Occipital lobe (tissue), 1 donor: ENCODE measurements at regions not wholly inside any gene's neighbourhood (a gene's known extent, or its start where the extent isn't known, plus 50 kb on each side); places are given as distances from the start of the nearest gene placed in this dataset.
"Not testable (repeated sequence)": the region's sequence is repeated elsewhere in the genome, so short reads cannot be mapped to it uniquely, and the experiment has no call there.

Source experiments
- DNase-seq: peaks from one replicate; lab custom pipeline; 2025; lab: John Stamatoyannopoulos, UW

DNA sequence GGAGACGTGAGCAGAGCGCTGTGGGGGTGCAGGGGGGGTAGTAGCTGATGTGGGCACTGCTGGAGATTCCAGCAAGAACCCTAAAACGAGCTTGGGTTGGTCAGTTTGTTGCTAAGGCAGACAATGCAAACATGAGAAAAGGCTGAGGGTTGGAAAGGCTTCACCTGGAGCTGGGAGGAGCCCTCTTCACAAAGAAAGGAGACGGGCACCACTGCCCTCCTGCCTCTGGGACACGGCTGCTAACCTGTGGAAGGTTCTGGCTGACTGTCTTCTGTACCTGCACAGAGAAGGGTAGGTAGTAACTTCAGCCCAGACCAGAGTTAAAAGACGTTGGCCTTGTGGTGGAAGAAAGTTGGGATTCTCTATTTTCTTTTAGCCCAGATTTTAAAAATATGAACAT, 108.7 kb downstream of the SUCLA2 start:
- DNase-seq = no peak

DNA sequence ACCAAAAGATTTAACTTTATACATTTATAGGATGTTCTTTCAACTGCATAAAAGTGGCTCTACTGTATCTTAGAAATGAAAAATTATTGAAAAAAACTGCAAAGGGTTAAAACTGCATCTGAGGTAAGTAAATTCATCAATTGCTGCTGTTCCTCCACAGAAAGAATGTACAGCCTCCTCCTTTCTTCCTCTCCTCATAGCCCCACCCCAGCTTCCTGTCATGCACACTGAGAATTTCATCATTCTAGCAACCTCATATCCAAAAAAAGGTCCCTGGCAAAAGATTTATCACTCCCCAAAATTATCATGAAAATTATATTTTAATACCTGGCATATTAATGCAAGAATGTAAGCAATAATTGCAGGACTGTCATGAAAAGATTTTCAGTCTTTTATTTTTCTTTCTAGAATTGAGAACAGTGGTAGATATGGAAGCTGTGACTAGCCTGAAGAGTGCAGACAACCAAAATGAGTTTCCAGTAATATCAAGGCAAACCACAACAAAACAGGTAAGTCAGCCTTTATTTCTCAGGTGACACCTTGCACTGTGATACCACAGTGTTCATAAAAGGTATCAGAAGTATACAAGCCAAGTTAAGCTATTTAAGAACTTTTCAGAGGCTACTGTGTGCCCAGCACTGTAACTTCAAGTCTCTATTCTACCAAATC, 110.8 kb downstream of the SUCLA2 start:
- no peak for DNase-seq

DNA sequence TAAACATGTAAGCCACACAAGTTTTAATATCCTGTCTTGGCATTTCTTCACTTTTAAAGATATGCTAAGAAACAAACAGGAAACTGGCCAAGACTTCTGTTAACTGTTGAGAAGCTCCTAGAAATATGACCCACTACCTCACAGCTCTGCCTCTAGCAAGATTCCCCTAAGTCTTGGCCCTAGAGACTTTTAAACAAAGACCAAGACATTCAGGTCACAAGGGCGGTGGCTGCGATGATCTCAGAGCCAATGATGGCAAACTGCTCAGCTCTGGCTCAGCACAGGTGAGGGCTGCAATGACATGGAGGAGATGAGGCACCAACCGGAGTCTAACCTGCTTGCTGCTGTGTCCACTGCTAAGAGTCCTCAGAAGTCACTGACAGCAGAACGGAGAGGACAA, 114.8 kb downstream of the SUCLA2 start:
- DNase-seq = no peak

DNA sequence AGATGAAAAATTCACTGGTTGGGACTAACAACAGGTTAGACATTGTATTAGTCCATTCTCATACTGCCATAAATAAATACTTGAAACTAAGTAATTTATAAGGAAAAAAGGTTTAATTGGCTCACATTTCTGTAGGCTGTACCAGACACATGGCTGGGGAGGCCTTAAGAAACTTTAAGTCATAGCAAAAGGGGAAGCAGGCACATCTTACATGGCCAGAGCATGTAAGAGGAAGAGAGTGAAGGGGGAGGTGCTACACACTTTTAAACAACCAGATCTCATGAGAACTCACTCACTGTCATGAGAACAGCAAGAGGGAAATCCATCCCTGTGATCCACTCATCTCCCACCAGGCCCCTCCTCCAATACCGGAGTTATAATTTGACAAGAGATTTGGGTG, 125.9 kb downstream of the SUCLA2 start:
- no peak for DNase-seq

DNA sequence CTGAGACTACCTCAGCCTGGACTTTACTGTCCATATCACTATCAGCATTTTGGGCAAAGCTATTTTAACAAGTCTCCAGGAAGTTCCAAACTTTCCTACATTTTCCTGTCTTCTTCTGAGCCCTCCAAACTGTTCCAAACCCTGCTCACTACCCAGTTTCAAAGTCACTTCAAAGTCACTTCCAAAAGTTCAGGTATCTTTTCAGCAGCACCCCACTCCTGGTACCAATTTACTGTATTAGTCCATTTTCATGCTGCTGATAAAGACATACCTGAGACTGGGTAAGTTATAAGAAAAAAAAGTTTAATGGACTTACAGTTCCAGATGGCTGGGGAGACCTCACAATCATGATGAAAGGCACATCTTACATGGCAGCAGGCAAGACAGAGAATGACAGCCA, 127.1 kb downstream of the SUCLA2 start:
- DNase-seq = not testable (repeated sequence)

GRCh38 chr13:47873319-47873718, 127.8 kb downstream of the SUCLA2 start:
- DNase-seq = not testable (repeated sequence)

- no peak for DNase-seq
Observed at GRCh38 chr13:47869776-47870175, 131.3 kb downstream of the SUCLA2 start.

- DNase-seq = no peak
Observed at GRCh38 chr13:47865883-47866282, 135.2 kb downstream of the SUCLA2 start.

- no peak for DNase-seq
Observed at GRCh38 chr13:47862841-47863240, 138.2 kb downstream of the SUCLA2 start.

DNA sequence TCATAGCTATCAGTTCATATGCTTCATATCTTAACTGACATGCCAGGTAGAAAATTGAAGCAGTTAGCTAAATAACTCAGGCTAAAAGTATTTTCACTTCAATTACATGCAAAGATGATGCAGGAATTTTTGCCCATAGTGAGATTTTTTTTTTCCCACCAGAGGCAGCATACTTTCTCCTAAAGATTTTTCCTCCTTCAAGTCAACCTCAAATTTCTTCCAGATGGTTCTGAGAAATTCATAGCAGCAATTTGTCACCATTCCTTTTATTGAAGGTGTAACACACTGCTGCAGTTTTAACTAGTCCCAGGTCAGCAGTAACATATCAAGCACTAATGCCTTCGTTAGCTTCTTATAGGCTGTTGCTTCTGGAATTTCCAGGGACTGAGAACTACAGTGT, 141.9 kb downstream of the SUCLA2 start:
- no peak for DNase-seq

GRCh38 chr13:47858042-47859025, 142.7 kb downstream of the SUCLA2 start:
- no peak for DNase-seq

DNA sequence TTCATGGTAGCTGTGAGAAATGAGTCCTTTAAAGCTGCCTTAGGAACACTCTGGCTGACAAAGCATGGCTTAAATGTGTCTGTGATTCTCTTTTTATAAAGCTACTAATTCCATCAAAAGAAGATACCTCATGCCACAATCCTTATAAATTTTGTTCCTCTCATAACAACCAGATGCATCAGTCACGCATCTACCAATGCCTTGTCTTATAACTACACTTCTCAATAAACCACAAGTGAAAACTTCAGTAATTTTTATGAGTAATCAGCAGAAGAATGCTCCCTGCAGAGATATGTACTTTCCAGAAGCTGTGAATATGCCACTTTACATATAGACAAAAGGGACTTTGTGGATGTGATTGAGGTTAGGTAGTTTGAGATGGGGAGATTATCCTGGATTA, 147.8 kb downstream of the SUCLA2 start:
- no peak for DNase-seq

- DNase-seq = no peak
Observed at GRCh38 chr13:47846886-47847285, 154.2 kb downstream of the SUCLA2 start.

DNA sequence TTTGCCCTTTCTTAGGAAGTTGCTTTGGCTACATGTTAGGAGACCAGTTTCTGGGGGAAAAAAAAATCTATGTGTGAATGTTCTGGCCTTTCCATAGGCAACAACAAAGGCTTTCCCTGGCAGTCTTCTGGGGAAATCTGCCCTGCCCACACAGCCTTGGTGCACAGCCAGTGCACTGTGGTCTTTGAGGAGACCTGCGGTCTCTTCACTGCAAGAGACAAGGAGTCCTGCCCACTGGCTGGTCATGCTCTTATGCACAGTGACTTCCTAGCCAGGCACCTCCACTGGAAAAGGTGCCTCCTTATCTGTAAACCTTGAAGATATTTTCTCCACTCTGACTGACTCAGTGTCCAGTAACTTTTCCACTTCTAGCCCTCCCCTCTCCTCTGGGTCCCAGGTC, 155.1 kb downstream of the SUCLA2 start:
- DNase-seq = no peak

- DNase-seq = no peak
Observed at GRCh38 chr13:47843005-47843404, 158.1 kb downstream of the SUCLA2 start.

DNA sequence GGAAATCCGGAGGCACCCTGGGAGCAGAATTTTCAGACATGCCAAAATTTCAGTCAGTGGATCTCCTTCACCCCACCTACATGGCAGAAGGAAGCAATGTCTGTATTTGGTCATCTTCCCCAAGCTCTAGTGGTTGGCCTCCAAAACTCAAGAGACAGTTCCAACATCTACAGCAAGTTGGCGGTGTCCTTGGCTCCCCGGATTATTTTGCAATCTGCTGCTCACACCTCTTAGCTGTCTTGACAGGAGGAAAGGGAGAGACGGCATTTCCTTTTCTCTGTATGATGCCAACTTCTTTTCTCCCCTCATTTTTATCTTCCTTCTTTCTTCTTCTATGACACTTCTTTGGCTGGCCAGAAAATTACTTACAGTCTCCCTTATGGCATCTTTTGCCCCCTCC, 159.9 kb downstream of the SUCLA2 start:
- peak; percentile 62 for DNase-seq

- no peak for DNase-seq
Observed at GRCh38 chr13:47837906-47838305, 163.2 kb downstream of the SUCLA2 start.

DNA sequence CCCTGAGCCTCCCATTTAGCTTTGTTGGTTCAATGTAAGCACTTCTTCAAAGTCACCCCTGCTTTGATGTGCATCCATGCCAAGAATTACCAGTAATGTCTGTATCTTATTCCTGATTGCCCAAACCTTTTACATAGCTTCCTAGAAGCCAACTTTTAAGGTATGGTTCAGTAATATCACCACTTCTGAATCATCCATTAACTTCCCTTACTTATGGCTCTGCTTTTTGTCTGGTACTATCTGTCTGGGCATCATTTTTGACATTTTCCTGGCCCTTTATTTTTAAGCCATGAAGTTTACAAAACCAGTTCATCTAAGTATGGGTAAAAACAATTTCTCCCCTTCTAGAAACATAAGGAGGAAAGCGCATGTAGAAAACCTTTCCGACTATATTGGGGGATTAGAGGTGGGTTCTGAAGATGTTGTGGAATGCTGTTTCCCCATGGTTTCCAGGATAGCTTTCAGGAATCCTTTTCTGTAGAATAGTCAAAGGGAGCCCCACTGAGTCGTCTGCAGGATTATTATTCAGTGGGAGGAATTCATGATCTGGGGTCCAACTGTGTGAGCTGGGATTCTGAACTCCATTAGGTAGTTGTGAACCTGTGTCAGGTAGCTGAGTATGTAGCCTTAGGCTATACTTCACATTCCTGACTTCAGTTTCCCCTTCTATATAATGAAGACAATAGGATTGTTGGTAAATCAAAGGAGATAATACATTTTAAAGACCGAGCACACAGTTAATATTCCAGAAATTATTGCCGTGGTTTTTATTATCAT, 163.8 kb downstream of the SUCLA2 start:
- DNase-seq = no peak

DNA sequence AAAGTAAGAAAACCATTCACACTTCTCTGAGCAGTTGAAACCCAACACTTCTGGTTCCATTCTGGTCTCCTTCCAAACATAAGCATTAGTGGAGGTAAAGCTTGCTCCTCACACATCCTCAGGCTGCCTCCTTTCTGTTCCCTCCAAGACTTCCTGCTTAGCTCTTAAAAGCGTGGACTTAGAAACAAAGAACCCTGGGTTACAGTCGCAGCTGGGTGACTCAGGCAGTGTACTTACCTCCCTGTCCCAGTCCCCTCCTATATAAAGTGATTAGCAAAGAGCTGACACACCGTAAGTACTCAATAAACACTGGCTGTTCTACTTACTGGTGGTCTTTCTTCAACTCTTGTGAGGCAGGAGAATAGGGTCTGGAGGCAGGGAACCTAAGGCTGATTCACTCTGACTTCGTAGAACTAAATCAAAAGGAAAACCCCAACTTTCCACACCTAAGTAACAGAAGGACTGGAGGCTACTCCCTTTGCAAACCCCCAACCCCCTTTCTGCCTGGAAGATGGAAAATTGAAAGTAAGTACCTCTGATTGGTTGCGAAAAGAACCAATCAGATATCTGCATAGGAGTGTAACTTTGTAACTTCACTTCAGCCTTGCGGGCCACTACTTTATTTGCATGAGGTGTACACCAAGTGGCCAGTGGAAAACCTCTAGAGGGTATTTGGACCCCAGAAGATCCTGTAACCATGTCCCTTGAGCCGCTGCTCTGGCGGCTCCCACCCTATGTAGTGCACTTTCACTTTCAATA, 165.4 kb downstream of the SUCLA2 start:
- peak; percentile 8 for DNase-seq

GRCh38 chr13:47832458-47832972, 168.6 kb downstream of the SUCLA2 start:
- DNase-seq = no peak

- no peak for DNase-seq
Observed at GRCh38 chr13:47831265-47831664, 169.8 kb downstream of the SUCLA2 start.
